Effector memory CD4-positive, alpha-beta T cell (primary cell): ENCODE measurements at regions not wholly inside any gene's neighbourhood (a gene's known extent, or its start where the extent isn't known, plus 50 kb on each side); places are given as distances from the start of the nearest gene placed in this dataset.
"Not testable (repeated sequence)": the region's sequence is repeated elsewhere in the genome, so short reads cannot be mapped to it uniquely, and the experiment has no call there.

Experiments used
- DNase-seq, 3 donors: peaks; one replicate each; pipeline ENCODE4 v3.0.0-alpha.2; 2020
- H3K27ac ChIP-seq: 2 replicates; pipeline ENCODE4 v1.7.0; 2013; ENCODE audit warnings: mild to moderate bottlenecking, low read length, moderate library complexity; ENCODE audit not compliant: insufficient read depth, poor library complexity, severe bottlenecking
- H3K27me3 ChIP-seq: replicated peaks from 2 replicates; pipeline ENCODE4 v1.7.0; 2013; ENCODE audit warnings: mild to moderate bottlenecking, low read length; ENCODE audit not compliant: insufficient read depth, control insufficient read depth, poor library complexity, severe bottlenecking
- H3K36me3 ChIP-seq: 2 replicates; pipeline ENCODE4 v1.7.0; 2013; ENCODE audit warnings: mild to moderate bottlenecking, low read length, moderate library complexity; ENCODE audit not compliant: control insufficient read depth, insufficient read depth
- H3K4me1 ChIP-seq: 2 replicates; pipeline ENCODE4 v1.7.0; 2013; ENCODE audit warnings: low read length, mild to moderate bottlenecking; ENCODE audit not compliant: control insufficient read depth, insufficient read depth, poor library complexity, severe bottlenecking
- H3K4me3 ChIP-seq: 2 replicates; pipeline ENCODE4 v1.7.0; 2013; ENCODE audit warnings: low read length, low read depth, mild to moderate bottlenecking; ENCODE audit not compliant: insufficient read depth, poor library complexity, severe bottlenecking
- H3K9me3 ChIP-seq: 2 replicates; pipeline ENCODE4 v1.7.0; 2013; ENCODE audit warnings: mild to moderate bottlenecking, low read length, moderate library complexity; ENCODE audit not compliant: control insufficient read depth

GRCh38 chr2:190742431-190742830 is 93.5 kb downstream of the NAB1 start:
- Histone ChIP-seq H3K36me3 (no peaks in the 10 kb centered on the region), H3K27ac (no peak overlapping the region), H3K9me3 (no peaks in the 10 kb centered on the region), H3K4me3 (no peak overlapping the region), H3K4me1 (no peaks in the 10 kb centered on the region), H3K27me3 (no peaks in the 10 kb centered on the region)
- DNase-seq: no peak

GRCh38 chr2:190744041-190744440 is 95.2 kb downstream of the NAB1 start:
- Histone ChIP-seq H3K27me3 (no peaks in the 10 kb centered on the region), H3K36me3 (no peaks in the 10 kb centered on the region), H3K4me1 (no peaks in the 10 kb centered on the region), H3K9me3 (no peaks in the 10 kb centered on the region), H3K27ac (no peak overlapping the region), H3K4me3 (no peak overlapping the region)
- no peak for DNase-seq

- H3K4me3 ChIP-seq: no peak overlapping the region
- no peaks in the 10 kb centered on the region for H3K4me1 ChIP-seq
- DNase-seq: no peak
- no peaks in the 10 kb centered on the region for H3K36me3 ChIP-seq
- no peaks in the 10 kb centered on the region for H3K27me3 ChIP-seq
- H3K27ac ChIP-seq: no peak overlapping the region
- H3K9me3 ChIP-seq: no peaks in the 10 kb centered on the region
Observed at GRCh38 chr2:190746971-190747761, 98.3 kb downstream of the NAB1 start.

- H3K4me1 ChIP-seq: no peaks in the 10 kb centered on the region
- no peak for DNase-seq
Observed at GRCh38 chr2:190748966-190749365, 100.1 kb downstream of the NAB1 start.

GRCh38 chr2:190755772-190756415 is 107.0 kb downstream of the NAB1 start:
- Histone ChIP-seq H3K27ac (no peak overlapping the region), H3K4me3 (no peak overlapping the region), H3K4me1 (no peaks in the 10 kb centered on the region), H3K27me3 (no peaks in the 10 kb centered on the region), H3K36me3 (no peaks in the 10 kb centered on the region), H3K9me3 (no peaks in the 10 kb centered on the region)
- no peak for DNase-seq

More at GRCh38 chr2:190748966-190749365, 100.1 kb downstream of the NAB1 start:
- Histone ChIP-seq H3K27me3 (no peaks in the 10 kb centered on the region), H3K27ac (no peak overlapping the region), H3K36me3 (no peaks in the 10 kb centered on the region), H3K9me3 (no peaks in the 10 kb centered on the region), H3K4me3 (no peak overlapping the region)

GRCh38 chr2:190759749-190760213 is 110.9 kb downstream of the NAB1 start:
- no peaks in the 10 kb centered on the region for H3K27me3 ChIP-seq
- no peak overlapping the region for H3K27ac ChIP-seq
- no peak overlapping the region for H3K4me3 ChIP-seq
- no peaks in the 10 kb centered on the region for H3K36me3 ChIP-seq
- H3K4me1 ChIP-seq: no peaks in the 10 kb centered on the region
- no peak for DNase-seq
- no peaks in the 10 kb centered on the region for H3K9me3 ChIP-seq

- not testable (repeated sequence) for H3K4me3 ChIP-seq, H3K4me1 ChIP-seq, H3K27ac ChIP-seq, H3K36me3 ChIP-seq, H3K9me3 ChIP-seq, DNase-seq, H3K27me3 ChIP-seq
Observed at GRCh38 chr2:190760353-190761150, 111.7 kb downstream of the NAB1 start.

- H3K27me3 ChIP-seq, H3K9me3 ChIP-seq, H3K27ac ChIP-seq, H3K4me1 ChIP-seq, DNase-seq, H3K4me3 ChIP-seq, H3K36me3 ChIP-seq: not testable (repeated sequence)
Observed at GRCh38 chr2:190761216-190761615, 112.3 kb downstream of the NAB1 start.

GRCh38 chr2:190762566-190762965 is 113.7 kb downstream of the NAB1 start:
- Histone ChIP-seq H3K36me3 (no peaks in the 10 kb centered on the region), H3K4me3 (no peak overlapping the region), H3K27ac (no peak overlapping the region), H3K27me3 (no peaks in the 10 kb centered on the region), H3K4me1 (no peaks in the 10 kb centered on the region), H3K9me3 (no peaks in the 10 kb centered on the region)
- no peak for DNase-seq

- no peaks in the 10 kb centered on the region for H3K9me3 ChIP-seq
- H3K36me3 ChIP-seq: no peaks in the 10 kb centered on the region
- H3K4me3 ChIP-seq: no peak overlapping the region
- no peak overlapping the region for H3K27ac ChIP-seq
- no peaks in the 10 kb centered on the region for H3K27me3 ChIP-seq
- no peak for DNase-seq
- H3K4me1 ChIP-seq: no peaks in the 10 kb centered on the region
Observed at GRCh38 chr2:190763100-190763499, 114.2 kb downstream of the NAB1 start.
